H7 (cell line): ENCODE measurements at regions not wholly inside any gene's neighbourhood (a gene's known extent, or its start where the extent isn't known, plus 50 kb on each side); places are given as distances from the start of the nearest gene placed in this dataset.
A peak's percentile ranks its signal among the peaks of the same experiment; 100 is the strongest.
"Not testable (repeated sequence)": the region's sequence is repeated elsewhere in the genome, so short reads cannot be mapped to it uniquely, and the experiment has no call there.

Experiments used
- DNase-seq: peaks from one replicate; pipeline ENCODE4 v3.0.0; 2012
- H3K27me3 ChIP-seq: 2 replicates; pipeline ENCODE4 v1.6.0; 2011; ENCODE audit warnings: mild to moderate bottlenecking, low read length; ENCODE audit not compliant: control insufficient read depth, insufficient read depth
- H3K36me3 ChIP-seq: replicated peaks from 2 replicates; pipeline ENCODE4 v1.5.1; 2011; ENCODE audit warnings: low read length; ENCODE audit not compliant: control insufficient read depth, insufficient read depth
- H3K4me3 ChIP-seq: 2 replicates; pipeline ENCODE4 v1.5.1; 2011; ENCODE audit warnings: low read depth, mild to moderate bottlenecking, control low read depth, low read length, moderate library complexity; ENCODE audit not compliant: insufficient read depth

GRCh38 chr9:38180656-38181055, 111.6 kb upstream of the SHB start:
- DNase-seq, result no peak
- Histone ChIP-seq H3K27me3 (peaks cover 2% of the 10 kb centered on the region; the same call in 1 of the 2 replicates), H3K4me3 (no peak overlapping the region), H3K36me3 (no peaks in the 10 kb centered on the region)

- DNase-seq, result no peak
- Histone ChIP-seq H3K27me3 (peaks cover 2% of the 10 kb centered on the region; the same call in 1 of the 2 replicates), H3K36me3 (no peaks in the 10 kb centered on the region), H3K4me3 (no peak overlapping the region)
Measured at GRCh38 chr9:38179965-38180364, 110.9 kb upstream of the SHB start.

- DNase-seq, result no peak
- H3K27me3 ChIP-seq, result peaks cover 2% of the 10 kb centered on the region; the same call in 1 of the 2 replicates
- H3K36me3 ChIP-seq, result no peaks in the 10 kb centered on the region
- H3K4me3 ChIP-seq, result no peak overlapping the region
Measured at GRCh38 chr9:38178237-38178636, 109.2 kb upstream of the SHB start.

- H3K4me3 ChIP-seq, result no peak overlapping the region
- H3K27me3 ChIP-seq, result no peaks in the 10 kb centered on the region; the same call in 1 of the 2 replicates
- H3K36me3 ChIP-seq, result no peaks in the 10 kb centered on the region
- no peak for DNase-seq
Measured at GRCh38 chr9:38177680-38178079, 108.7 kb upstream of the SHB start.

- no peaks in the 10 kb centered on the region; the same call in 1 of the 2 replicates for H3K27me3 ChIP-seq
- H3K4me3 ChIP-seq, result no peak overlapping the region
- H3K36me3 ChIP-seq, result no peaks in the 10 kb centered on the region
- no peak for DNase-seq
Measured at GRCh38 chr9:38176251-38176650, 107.2 kb upstream of the SHB start.

- Histone ChIP-seq H3K27me3 (no peaks in the 10 kb centered on the region; the same call in 1 of the 2 replicates), H3K4me3 (no peak overlapping the region), H3K36me3 (no peaks in the 10 kb centered on the region)
- no peak for DNase-seq
Measured at GRCh38 chr9:38175423-38175822, 106.4 kb upstream of the SHB start.

- Histone ChIP-seq H3K36me3 (no peaks in the 10 kb centered on the region), H3K4me3 (no peak overlapping the region), H3K27me3 (no peaks in the 10 kb centered on the region)
- DNase-seq, result peak; percentile 59
Measured at GRCh38 chr9:38172586-38172985, 103.6 kb upstream of the SHB start.

GRCh38 chr9:38171926-38172325, 102.9 kb upstream of the SHB start:
- DNase-seq, result no peak
- H3K4me3 ChIP-seq, result no peak overlapping the region

GRCh38 chr9:38171538-38171884, 102.5 kb upstream of the SHB start:
- Histone ChIP-seq H3K36me3 (no peaks in the 10 kb centered on the region), H3K27me3 (no peaks in the 10 kb centered on the region), H3K4me3 (no peak overlapping the region)
- no peak for DNase-seq

More at GRCh38 chr9:38171926-38172325, 102.9 kb upstream of the SHB start:
- no peaks in the 10 kb centered on the region for H3K36me3 ChIP-seq
- H3K27me3 ChIP-seq, result no peaks in the 10 kb centered on the region

GRCh38 chr9:38170763-38171537, 101.9 kb upstream of the SHB start:
- not testable (repeated sequence) for DNase-seq, H3K4me3 ChIP-seq, H3K27me3 ChIP-seq, H3K36me3 ChIP-seq

- H3K27me3 ChIP-seq, H3K4me3 ChIP-seq, H3K36me3 ChIP-seq, DNase-seq: not testable (repeated sequence)
Measured at GRCh38 chr9:38170155-38170554, 101.1 kb upstream of the SHB start.

GRCh38 chr9:38166501-38166900, 97.5 kb upstream of the SHB start:
- DNase-seq, result no peak
- no peak overlapping the region for H3K4me3 ChIP-seq
- H3K36me3 ChIP-seq, result no peaks in the 10 kb centered on the region
- no peaks in the 10 kb centered on the region for H3K27me3 ChIP-seq

GRCh38 chr9:38164659-38165221, 95.7 kb upstream of the SHB start:
- H3K36me3 ChIP-seq, result no peaks in the 10 kb centered on the region
- no peaks in the 10 kb centered on the region for H3K27me3 ChIP-seq
- H3K4me3 ChIP-seq, result no peak overlapping the region
- no peak for DNase-seq

- no peak for DNase-seq
- H3K4me3 ChIP-seq, result no peak overlapping the region
- no peaks in the 10 kb centered on the region; the same call in 1 of the 2 replicates for H3K27me3 ChIP-seq
- no peaks in the 10 kb centered on the region for H3K36me3 ChIP-seq
Measured at GRCh38 chr9:38163518-38163917, 94.5 kb upstream of the SHB start.
